Brain microvascular endothelial cell (primary cell): ENCODE measurements at regions not wholly inside any gene's neighbourhood (a gene's known extent, or its start where the extent isn't known, plus 50 kb on each side); places are given as distances from the start of the nearest gene placed in this dataset.
"Not testable (repeated sequence)": the region's sequence is repeated elsewhere in the genome, so short reads cannot be mapped to it uniquely, and the experiment has no call there.

Experiments used
- DNase-seq: peaks from one replicate; pipeline ENCODE4 v3.0.0-alpha.2; 2020
- H3K27ac ChIP-seq: fragments of 250-450 bp; sonication (Bioruptor Pico); 2 replicates; pipeline ENCODE4 v1.5.1; 2020; ENCODE audit warnings: mild to moderate bottlenecking, moderate library complexity
- H3K27me3 ChIP-seq: fragments of 250-450 bp; sonication (Bioruptor Pico); replicated peaks from 2 replicates; pipeline ENCODE4 v1.5.1; 2020; ENCODE audit warnings: mild to moderate bottlenecking
- H3K36me3 ChIP-seq: fragments of 250-450 bp; sonication (Bioruptor Pico); replicated peaks from 2 replicates; pipeline ENCODE4 v1.5.1; 2020; ENCODE audit warnings: mild to moderate bottlenecking
- H3K4me3 ChIP-seq: 2 replicates; pipeline ENCODE4 v1.5.1; 2011; ENCODE audit warnings: low read depth, mild to moderate bottlenecking, control low read depth, low read length, moderate library complexity
- in situ Hi-C: cut with HindIII; loops from 2 replicates; pipeline ENCODE4 v1.10.0; 2017; ENCODE audit warnings: low sequenced_read_pairs, low pct_ligation_motif_present
- TF ChIP-seq, protein P1 (sequence below): IDR thresholded peaks from 2 replicates; pipeline ENCODE4 v1.5.1; 2011; ENCODE audit warnings: low read depth, mild to moderate bottlenecking, moderate library complexity, low read length, control low read depth, inconsistent platforms; ENCODE audit errors: missing control alignments

DNA sequence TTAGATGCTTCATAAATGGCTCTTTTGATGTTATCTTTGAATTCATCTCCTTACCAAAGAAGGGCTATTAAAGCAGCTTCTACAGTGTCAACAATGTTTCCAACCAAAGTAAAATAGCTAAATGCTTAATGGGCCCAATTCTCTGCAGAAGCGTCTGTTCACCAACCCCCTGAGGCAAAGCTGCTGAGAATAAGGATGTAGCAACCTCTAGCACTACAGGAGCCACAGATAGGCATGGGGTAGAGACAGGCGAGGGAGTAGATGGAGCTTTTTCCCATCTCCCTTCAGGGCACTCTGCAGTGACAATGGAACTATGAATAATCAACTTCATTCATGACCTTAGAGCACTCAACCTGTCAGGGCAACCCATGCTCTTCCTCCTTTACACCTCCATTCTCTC, 134.1 kb downstream of the FZD1 start:
- Histone ChIP-seq H3K36me3 (no peaks in the 10 kb centered on the region), H3K27ac (no peak overlapping the region), H3K27me3 (no peaks in the 10 kb centered on the region), H3K4me3 (no peak overlapping the region)
- in situ Hi-C loops, result no loop called here
- TF ChIP-seq, protein P1, sequence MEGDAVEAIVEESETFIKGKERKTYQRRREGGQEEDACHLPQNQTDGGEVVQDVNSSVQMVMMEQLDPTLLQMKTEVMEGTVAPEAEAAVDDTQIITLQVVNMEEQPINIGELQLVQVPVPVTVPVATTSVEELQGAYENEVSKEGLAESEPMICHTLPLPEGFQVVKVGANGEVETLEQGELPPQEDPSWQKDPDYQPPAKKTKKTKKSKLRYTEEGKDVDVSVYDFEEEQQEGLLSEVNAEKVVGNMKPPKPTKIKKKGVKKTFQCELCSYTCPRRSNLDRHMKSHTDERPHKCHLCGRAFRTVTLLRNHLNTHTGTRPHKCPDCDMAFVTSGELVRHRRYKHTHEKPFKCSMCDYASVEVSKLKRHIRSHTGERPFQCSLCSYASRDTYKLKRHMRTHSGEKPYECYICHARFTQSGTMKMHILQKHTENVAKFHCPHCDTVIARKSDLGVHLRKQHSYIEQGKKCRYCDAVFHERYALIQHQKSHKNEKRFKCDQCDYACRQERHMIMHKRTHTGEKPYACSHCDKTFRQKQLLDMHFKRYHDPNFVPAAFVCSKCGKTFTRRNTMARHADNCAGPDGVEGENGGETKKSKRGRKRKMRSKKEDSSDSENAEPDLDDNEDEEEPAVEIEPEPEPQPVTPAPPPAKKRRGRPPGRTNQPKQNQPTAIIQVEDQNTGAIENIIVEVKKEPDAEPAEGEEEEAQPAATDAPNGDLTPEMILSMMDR, result no peak
- no peak for DNase-seq

DNA sequence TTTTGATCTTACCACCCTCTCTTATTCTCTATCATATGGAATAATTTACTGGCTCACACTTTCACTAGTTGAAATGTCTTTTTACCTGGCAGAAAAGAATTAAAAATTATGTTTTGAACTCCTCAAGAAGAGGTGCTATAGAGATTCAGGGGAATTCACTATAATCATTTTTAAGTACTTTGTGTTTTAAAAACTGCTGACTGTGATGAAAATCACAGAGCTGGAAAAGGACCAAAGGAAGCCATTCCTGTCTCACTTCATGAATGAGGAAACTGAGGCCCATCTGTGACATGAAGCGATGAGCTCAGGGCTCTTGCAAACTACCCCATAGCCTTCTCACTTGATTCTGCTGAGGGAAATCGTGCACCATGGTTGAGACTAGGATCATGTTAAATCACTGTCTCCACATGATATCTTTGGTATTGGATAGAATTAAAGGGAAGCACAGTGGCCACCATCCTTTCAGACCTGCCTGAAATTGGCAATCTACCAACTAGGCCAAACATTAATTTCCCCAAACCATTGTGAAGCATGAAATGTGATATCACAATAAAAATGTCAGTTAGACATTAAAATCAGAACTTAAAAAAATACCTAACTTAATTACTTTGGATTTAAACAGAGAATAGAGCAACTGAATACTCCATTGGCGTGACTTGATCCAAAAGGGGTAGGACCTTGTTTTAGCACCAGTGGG, 141.0 kb downstream of the FZD1 start:
- H3K27ac ChIP-seq, result no peak overlapping the region
- no peak for DNase-seq
- TF ChIP-seq, protein P1, result no peak
- no peak overlapping the region for H3K4me3 ChIP-seq
- in situ Hi-C loops, result no loop called here
- no peaks in the 10 kb centered on the region for H3K27me3 ChIP-seq
- H3K36me3 ChIP-seq, result no peaks in the 10 kb centered on the region

DNA sequence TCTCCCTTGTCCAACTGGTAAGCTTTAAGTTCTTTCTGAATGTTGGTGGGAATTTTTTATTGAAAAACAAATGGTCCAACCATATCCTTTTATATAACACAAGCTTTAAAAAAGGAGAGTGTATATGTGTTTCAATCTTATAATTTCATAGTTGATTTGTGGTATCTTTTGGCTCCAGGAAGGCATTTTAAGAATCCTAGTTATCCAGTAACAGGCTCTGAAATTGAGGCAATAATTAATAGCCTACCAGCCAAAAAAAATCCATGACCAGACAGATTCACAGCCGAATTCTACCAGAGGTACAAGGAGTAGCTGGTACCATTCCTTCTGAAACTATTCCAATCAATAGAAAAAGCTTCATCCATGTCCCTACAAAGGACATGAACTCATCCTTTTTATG, 141.6 kb downstream of the FZD1 start:
- DNase-seq, in situ Hi-C loops, H3K4me3 ChIP-seq, H3K27me3 ChIP-seq, H3K27ac ChIP-seq, H3K36me3 ChIP-seq: not testable (repeated sequence)

DNA sequence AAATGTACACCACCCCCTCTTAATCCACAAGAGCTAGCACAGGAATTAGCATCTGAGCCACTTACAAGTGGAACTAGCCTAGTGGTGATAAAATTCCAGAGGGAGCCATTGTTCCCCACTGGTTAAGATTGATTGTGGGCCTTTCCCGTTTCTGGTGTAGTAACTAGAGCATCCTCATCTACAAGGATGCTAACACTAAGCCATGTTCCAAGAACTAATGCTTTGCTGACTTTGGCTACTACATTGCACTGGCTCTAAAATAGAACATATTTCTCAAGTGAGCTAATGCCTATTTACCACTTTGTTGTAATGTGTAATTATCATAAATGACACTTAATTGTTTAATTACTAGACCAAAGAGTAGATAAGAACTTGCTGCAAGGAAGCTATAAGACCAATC, 143.7 kb downstream of the FZD1 start:
- Histone ChIP-seq H3K27ac (no peak overlapping the region), H3K36me3 (no peaks in the 10 kb centered on the region), H3K4me3 (no peak overlapping the region), H3K27me3 (no peaks in the 10 kb centered on the region)
- no peak for DNase-seq
- in situ Hi-C loops, result no loop called here
- TF ChIP-seq, protein P1, result no peak

DNA sequence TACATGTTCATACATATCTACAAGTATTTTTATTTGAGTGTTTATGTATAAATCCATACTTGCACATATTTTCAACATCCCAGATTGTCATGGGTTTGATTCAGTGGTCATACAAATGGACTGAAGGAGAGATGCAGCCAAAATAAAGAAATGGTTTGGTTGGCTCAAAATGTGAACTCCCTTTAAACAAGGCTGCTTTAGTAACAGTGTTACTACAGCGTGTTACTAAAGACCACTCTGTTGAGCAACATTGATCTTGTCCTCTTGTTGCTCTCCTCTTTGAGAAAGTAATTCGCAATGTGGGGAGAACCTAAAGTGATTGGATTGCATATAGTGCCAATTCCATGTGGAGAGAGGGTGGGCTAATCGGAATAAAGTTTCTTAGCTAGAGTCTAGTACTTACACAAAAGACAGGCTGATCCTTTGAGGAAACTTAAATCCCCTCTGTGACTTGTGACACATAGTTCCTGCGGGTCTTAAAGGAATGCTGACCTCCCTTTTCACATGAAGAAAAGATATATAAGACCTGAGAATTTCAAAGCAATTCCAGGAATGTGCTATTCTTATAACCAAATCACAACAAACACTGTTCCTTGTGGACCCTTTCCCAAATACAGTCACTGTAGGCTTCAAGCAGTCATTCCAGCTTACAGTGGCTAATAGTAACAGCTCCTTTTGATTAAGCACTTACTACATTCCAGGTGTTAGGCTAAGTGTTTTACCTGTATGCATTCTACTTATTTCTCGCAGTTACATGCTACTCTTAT, 144.3 kb downstream of the FZD1 start:
- Histone ChIP-seq H3K27me3 (no peaks in the 10 kb centered on the region), H3K27ac (no peak overlapping the region), H3K36me3 (no peaks in the 10 kb centered on the region), H3K4me3 (no peak overlapping the region)
- DNase-seq, result peak; percentile 1
- TF ChIP-seq, protein P1, result no peak
- in situ Hi-C loops, result no loop called here

DNA sequence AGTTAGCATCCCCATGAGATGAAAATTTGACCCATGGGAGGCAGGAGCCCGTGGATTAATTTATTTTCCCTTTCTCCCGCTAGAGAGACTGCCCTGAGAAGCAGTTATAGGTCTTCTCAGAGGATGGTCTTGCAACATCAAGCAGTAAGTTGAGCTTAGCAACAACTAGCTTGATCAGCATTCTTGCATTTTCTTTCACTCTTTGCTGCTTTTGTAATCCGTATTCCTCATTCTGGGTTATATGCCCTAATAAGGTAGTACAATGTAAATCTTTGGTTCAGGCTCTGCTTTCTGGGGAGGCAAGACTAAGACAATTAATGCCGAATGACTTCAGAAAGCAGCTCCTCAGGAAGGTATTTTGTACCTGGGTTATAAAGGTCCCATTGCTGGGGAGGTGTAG, 146.8 kb downstream of the FZD1 start:
- Histone ChIP-seq H3K36me3 (no peaks in the 10 kb centered on the region), H3K27me3 (no peaks in the 10 kb centered on the region), H3K27ac (no peak overlapping the region), H3K4me3 (no peak overlapping the region)
- in situ Hi-C loops, result no loop called here
- TF ChIP-seq, protein P1, result no peak
- no peak for DNase-seq
